ENCODE measurements at regions not wholly inside any gene's neighbourhood (a gene's known extent, or its start where the extent isn't known, plus 50 kb on each side); places are given as distances from the start of the nearest gene placed in this dataset.
"Not testable (repeated sequence)": the region's sequence is repeated elsewhere in the genome, so short reads cannot be mapped to it uniquely, and the experiment has no call there.

DNA sequence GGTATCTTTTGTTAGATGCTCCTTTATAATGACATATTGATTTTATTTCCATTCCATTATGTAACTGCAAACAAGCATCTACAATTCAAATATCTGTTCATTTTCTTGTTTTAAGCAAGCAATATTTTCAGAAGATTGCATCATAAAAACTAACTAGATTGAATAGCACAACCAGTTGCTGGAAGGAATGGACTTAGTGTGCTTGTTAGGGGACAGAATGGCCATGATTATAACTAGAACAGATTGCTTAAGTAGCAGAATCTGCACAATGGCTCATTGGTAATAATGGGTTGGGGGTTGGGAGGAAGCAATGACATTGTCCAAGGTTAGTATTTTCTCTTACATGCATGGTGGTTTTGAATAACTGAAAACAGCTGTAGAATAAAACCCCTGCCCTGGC lies 939.5 kb downstream of the SLC16A7 start:
- H3K27ac Mint-ChIP-seq = no peak overlapping the region
- peaks cover 3% of the 10 kb centered on the region for H3K9me3 Mint-ChIP-seq
- H3K4me3 Mint-ChIP-seq = no peak overlapping the region
- H3K36me3 Mint-ChIP-seq (ENCODE audit: low read depth) = no peaks in the 10 kb centered on the region
- no peaks in the 10 kb centered on the region for H3K27me3 Mint-ChIP-seq (ENCODE audit: low read depth)
- no peaks in the 10 kb centered on the region for H3K4me1 Mint-ChIP-seq (ENCODE audit: low read depth)

DNA sequence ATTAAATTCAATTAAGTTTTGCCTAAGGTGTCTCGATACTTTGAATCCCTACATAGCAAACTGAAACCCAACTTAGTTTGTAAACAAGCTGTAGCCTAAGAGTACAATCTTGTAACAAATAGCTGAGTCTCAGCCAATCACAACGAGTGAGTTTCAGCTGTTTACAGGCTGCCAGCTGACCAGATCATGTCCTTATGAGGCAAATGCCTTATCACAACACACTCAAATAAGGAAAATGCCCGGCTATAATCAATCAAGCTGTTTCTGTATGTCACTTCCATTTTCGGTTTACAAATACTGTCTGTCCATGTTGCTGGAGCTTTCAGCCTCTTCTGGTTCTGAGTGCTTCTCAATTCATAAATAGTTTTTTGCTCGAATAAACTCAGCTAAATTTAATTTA lies 943.8 kb downstream of the SLC16A7 start:
- H3K27ac Mint-ChIP-seq = no peak overlapping the region
- no peak overlapping the region for H3K4me3 Mint-ChIP-seq
- no peaks in the 10 kb centered on the region for H3K27me3 Mint-ChIP-seq (ENCODE audit: low read depth)
- H3K36me3 Mint-ChIP-seq (ENCODE audit: low read depth) = no peaks in the 10 kb centered on the region
- H3K4me1 Mint-ChIP-seq (ENCODE audit: low read depth) = no peaks in the 10 kb centered on the region
- H3K9me3 Mint-ChIP-seq = peaks cover 3% of the 10 kb centered on the region

DNA sequence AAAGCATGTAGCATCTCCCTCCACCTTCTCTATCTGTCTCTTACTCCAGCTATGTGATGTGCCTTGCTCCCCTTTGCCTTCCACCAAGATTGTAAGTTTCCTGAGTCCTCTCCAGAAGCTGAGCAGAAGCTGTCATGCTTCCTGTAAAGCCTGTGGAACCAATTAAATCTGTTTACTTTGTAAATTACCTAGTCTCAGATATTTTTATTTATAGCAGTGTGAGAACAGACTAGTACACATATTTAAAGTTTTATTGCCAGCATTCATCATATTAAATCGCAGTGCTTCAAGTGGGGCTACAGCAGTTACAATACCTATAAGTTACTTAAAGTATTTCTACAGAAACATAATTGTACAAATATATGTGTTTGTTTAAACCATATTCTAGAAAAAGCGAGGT lies 973.1 kb downstream of the SLC16A7 start:
- H3K27ac Mint-ChIP-seq = no peak overlapping the region
- H3K36me3 Mint-ChIP-seq (ENCODE audit: low read depth) = no peaks in the 10 kb centered on the region
- no peak overlapping the region for H3K4me3 Mint-ChIP-seq
- no peaks in the 10 kb centered on the region for H3K27me3 Mint-ChIP-seq (ENCODE audit: low read depth)
- no peaks in the 10 kb centered on the region for H3K4me1 Mint-ChIP-seq (ENCODE audit: low read depth)
- H3K9me3 Mint-ChIP-seq = peaks cover 7% of the 10 kb centered on the region

DNA sequence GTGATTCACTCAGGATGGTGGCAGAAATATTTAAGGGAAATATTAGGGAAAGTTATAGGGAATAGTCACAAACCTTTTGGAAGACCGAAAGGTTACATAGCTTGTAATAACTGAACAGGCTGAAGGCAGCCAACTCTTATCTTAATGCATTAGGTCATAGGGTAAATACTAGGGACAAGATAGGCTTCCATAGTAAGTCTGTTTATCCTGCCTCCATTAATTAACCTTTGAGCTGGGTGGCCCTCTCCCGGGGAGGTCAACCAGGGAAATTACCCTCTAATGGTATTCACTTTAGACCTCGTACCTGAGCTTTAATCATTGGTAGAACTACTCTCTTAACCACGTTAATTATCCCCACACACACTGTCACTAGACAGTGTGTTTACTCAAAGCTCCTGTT lies 981.8 kb downstream of the SLC16A7 start:
- H3K27ac Mint-ChIP-seq = no peak overlapping the region
- no peak overlapping the region for H3K4me3 Mint-ChIP-seq
- H3K36me3 Mint-ChIP-seq (ENCODE audit: low read depth) = no peaks in the 10 kb centered on the region
- no peaks in the 10 kb centered on the region for H3K4me1 Mint-ChIP-seq (ENCODE audit: low read depth)
- no peaks in the 10 kb centered on the region for H3K27me3 Mint-ChIP-seq (ENCODE audit: low read depth)
- no peaks in the 10 kb centered on the region for H3K9me3 Mint-ChIP-seq

DNA sequence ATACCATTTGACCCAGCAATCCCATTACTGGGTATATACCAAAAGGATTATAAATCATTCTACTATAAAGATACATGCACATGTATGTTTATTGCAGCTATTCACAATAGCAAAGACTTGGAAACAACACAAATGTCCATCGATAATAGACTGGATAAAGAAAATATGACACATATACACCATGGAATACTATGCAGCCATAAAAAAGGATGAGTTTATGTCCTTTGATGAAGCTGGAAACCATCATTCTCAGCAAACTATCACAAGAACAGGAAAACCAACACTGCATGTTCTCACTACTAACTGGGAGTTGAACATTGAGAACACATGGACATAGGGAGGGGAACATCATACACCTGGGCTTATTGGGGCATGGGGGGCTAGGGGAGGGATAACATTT lies 991.8 kb downstream of the SLC16A7 start:
- H3K9me3 Mint-ChIP-seq; H3K4me1 Mint-ChIP-seq (ENCODE audit: low read depth); H3K36me3 Mint-ChIP-seq (ENCODE audit: low read depth); H3K27me3 Mint-ChIP-seq (ENCODE audit: low read depth); H3K27ac Mint-ChIP-seq; H3K4me3 Mint-ChIP-seq: not testable (repeated sequence)

DNA sequence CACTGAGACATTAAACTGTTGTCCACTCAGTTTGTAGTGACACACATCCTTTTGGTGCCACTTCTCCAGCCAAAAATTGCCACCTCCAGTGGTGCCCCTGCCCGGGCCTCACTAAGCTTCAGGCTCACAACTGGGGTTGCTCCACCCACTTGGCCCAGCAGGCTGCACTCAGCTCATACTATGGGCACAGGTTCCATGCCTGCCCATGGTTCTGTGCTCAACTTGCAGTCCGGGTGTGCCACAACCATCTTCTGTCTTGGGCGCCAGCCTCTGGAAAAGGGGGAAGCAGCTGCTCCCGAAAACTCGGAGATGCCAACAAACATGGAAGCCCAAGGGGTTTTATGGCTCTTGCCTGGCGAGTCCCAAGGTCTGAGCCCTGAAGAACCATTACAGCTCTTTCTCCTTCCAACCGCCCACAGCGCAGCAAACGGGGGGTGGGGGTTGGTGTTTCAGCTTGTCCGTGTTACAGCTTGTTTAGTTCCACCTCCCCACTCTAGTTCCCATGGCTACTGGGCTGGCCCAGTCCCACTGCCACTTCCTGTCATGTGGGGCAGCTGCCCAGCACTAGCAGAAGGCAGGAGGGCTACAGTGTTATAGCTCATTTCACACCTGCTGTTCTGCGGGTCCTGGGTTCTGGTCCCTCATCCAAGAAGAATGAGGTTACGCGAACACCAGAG lies 998.3 kb downstream of the SLC16A7 start:
- Mint-ChIP-seq H3K4me3 (no peak overlapping the region), H3K27ac (no peak overlapping the region), H3K27me3 (ENCODE audit: low read depth) (no peaks in the 10 kb centered on the region), H3K4me1 (ENCODE audit: low read depth) (no peaks in the 10 kb centered on the region), H3K9me3 (peaks cover 16% of the 10 kb centered on the region), H3K36me3 (ENCODE audit: low read depth) (no peaks in the 10 kb centered on the region)

DNA sequence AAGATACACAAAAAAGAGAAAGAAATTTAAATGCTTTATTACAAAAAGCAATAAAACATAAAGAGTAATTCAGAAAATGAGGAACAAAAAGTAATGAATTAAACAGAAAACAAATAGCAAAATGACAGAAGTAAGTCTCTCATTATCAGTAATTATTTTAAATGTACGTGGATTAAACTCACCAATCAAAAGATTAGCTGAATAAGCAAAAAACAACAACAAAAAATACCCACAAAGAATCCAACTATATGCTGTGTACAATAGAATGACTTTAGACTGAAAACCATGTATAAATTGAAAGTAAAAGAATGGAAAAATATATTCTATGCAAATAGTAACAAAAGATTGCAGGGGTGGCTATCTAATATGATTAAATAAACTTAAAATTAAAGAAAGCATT lies 1006.8 kb downstream of the SLC16A7 start:
- no peaks in the 10 kb centered on the region for H3K27me3 Mint-ChIP-seq (ENCODE audit: low read depth)
- no peaks in the 10 kb centered on the region for H3K4me1 Mint-ChIP-seq (ENCODE audit: low read depth)
- H3K27ac Mint-ChIP-seq = no peak overlapping the region
- H3K9me3 Mint-ChIP-seq = peaks cover 19% of the 10 kb centered on the region
- no peak overlapping the region for H3K4me3 Mint-ChIP-seq
- H3K36me3 Mint-ChIP-seq (ENCODE audit: low read depth) = no peaks in the 10 kb centered on the region

DNA sequence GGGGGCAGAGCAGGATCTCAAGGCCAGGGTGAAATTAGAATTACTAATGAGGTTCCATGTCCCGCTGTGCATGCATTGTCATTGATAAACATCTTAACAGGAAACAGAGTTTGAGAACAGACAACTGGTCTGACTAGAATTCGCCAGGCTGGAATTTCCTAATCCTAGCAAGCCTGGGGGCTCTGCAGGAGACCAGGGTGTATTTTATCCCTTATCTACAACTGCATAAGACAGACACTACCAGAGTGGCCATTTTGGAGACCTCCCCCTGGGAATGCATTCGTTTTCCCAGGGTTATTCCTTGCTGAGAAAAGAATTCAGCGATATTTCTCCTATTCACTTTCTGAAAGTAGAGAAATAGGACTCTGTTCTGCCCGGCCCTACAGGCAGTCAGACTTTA lies 1007.6 kb downstream of the SLC16A7 start:
- H3K27ac Mint-ChIP-seq; H3K4me3 Mint-ChIP-seq; H3K4me1 Mint-ChIP-seq (ENCODE audit: low read depth); H3K36me3 Mint-ChIP-seq (ENCODE audit: low read depth); H3K27me3 Mint-ChIP-seq (ENCODE audit: low read depth): not testable (repeated sequence)
- H3K9me3 Mint-ChIP-seq = peaks cover 19% of the 10 kb centered on the region

DNA sequence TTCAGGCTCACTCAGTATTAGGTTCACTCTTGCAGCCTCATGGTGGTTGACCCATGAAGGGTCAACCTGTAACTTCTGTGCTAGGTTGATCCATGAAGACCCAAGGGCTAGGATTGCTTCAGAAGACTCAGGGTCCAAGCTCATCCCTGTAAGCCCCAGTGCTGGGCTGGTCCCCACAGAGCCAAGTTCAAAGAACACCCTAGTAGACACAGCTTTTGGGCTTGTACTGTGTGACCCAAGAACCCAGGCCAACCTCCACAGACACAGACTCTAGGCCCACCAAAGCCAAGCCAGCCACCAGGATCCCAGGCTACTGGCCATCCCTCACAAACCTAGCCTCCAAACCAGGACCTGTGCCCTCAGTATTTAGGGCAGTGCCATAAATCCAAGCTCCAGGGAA lies 1020.6 kb downstream of the SLC16A7 start:
- Mint-ChIP-seq H3K27me3 (ENCODE audit: low read depth) (no peaks in the 10 kb centered on the region), H3K4me1 (ENCODE audit: low read depth) (no peaks in the 10 kb centered on the region), H3K4me3 (no peak overlapping the region), H3K9me3 (peaks cover 34% of the 10 kb centered on the region), H3K36me3 (ENCODE audit: low read depth) (no peaks in the 10 kb centered on the region), H3K27ac (no peak overlapping the region)

DNA sequence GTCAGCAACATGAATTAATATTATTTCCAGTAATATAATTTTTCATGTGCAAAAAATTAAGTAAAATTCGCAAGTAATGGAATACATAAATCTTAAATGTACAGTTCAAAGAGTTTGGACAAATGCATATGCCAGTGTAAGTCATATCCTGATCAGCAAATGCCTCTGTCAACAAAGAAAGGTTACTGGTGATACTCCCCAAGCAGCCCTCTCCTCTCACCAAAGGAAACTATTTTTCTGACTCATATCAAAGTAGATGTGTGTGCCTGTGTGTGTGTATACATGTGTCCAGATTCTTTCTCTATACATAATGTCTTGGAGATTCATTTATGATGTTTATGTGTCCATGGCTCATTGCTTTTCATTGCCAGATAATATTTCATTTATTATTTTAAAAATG lies 1035.0 kb downstream of the SLC16A7 start:
- no peaks in the 10 kb centered on the region for H3K27me3 Mint-ChIP-seq (ENCODE audit: low read depth)
- no peaks in the 10 kb centered on the region for H3K4me1 Mint-ChIP-seq (ENCODE audit: low read depth)
- no peak overlapping the region for H3K27ac Mint-ChIP-seq
- no peak overlapping the region for H3K4me3 Mint-ChIP-seq
- no peaks in the 10 kb centered on the region for H3K9me3 Mint-ChIP-seq
- no peaks in the 10 kb centered on the region for H3K36me3 Mint-ChIP-seq (ENCODE audit: low read depth)

DNA sequence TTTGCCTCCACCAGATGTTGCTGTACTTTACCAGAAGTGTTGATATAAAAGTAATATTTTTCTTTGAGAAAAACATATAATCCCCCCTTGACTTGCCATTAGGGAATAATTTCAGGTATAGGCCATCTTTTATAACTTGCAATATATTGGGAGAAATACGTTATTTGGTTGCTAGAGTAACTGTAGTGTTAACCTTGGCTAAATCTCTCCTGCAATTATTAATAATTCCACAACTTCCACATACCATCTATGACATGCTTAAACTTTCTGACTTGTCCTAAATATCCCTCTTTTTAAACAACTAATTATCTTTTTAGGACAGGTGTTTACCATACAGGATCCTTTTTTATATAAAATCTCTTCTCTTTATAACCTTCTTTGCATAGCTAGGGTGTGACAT lies 1048.2 kb downstream of the SLC16A7 start:
- Mint-ChIP-seq H3K4me1 (ENCODE audit: low read depth) (no peaks in the 10 kb centered on the region), H3K27me3 (ENCODE audit: low read depth) (no peaks in the 10 kb centered on the region), H3K27ac (no peak overlapping the region), H3K36me3 (ENCODE audit: low read depth) (no peaks in the 10 kb centered on the region), H3K4me3 (no peak overlapping the region), H3K9me3 (peaks cover 16% of the 10 kb centered on the region)

DNA sequence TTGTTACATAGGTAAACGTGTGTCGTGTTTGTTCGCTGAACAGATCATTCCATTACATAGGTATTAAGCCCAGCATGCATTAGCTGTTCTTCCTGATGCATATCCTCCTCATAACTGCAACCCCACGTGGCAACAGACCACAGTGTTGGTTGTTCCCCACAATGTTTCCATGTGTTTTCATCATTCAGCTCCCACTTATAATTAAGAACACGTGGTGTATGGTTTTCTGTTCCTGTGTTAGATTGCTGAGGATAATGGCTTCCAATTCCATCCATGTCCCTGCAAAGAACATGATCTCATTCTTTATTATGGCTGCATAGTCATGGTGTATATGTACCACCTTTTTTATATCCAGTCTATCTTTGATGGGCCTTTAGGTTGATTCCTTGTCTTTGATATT lies 1071.1 kb downstream of the SLC16A7 start:
- Mint-ChIP-seq H3K27me3 (ENCODE audit: low read depth) (no peaks in the 10 kb centered on the region), H3K27ac (no peak overlapping the region), H3K4me1 (ENCODE audit: low read depth) (no peaks in the 10 kb centered on the region), H3K4me3 (no peak overlapping the region), H3K9me3 (peaks cover 25% of the 10 kb centered on the region), H3K36me3 (ENCODE audit: low read depth) (no peaks in the 10 kb centered on the region)

DNA sequence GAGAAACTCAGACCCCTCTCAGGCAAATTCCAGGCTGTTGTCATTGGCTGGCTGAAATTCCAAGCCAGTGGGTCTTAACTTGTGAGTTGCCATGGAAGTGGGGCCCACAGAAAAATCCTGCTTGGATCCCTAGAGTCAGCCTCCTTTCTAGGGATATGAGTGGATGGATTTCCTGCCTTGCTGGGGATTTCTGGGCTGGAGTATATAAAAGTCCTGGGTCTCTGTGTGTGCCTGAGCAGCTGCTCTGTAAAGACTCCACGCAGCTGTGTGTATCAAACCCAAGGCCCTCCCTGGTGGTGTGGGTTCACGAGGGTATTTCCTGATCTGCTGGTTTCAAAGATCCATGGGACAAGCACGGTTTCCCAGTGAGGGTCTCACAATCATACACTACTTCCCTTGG lies 1077.1 kb downstream of the SLC16A7 start:
- H3K4me3 Mint-ChIP-seq = no peak overlapping the region
- no peak overlapping the region for H3K27ac Mint-ChIP-seq
- no peaks in the 10 kb centered on the region for H3K4me1 Mint-ChIP-seq (ENCODE audit: low read depth)
- peaks cover 25% of the 10 kb centered on the region for H3K9me3 Mint-ChIP-seq
- no peaks in the 10 kb centered on the region for H3K27me3 Mint-ChIP-seq (ENCODE audit: low read depth)
- no peaks in the 10 kb centered on the region for H3K36me3 Mint-ChIP-seq (ENCODE audit: low read depth)

DNA sequence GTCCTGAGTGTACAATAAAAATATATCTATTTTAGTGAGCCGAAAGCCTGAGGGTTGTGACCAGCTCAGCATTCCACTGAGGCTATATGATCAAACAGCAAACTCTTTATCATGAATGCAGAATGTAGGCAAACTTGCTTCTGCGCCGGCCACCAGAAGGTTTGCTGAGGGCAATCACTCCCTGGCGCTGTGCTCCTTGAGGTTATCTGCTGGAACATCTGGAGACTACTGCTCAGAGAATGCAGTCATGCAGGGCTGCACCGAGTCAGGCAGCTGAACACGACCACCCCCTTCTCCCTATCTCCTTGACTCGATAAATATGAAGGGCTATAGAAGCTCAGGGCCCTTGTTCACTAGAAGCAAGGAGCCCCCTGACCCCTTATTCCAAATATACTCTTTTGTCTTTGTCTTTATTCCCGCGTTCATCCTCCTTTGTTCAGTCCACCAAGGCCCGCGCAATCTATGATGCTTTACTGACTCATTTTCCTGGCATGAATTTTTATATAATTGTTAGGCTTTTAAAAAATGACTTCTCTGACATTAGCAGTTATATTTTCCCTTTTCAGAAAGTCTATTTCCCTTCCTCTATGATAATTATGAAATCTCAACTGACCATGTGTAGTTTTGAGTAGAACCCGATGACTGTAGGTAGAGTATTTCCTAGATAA lies 1089.3 kb downstream of the SLC16A7 start:
- H3K4me1 Mint-ChIP-seq (ENCODE audit: low read depth) = no peaks in the 10 kb centered on the region
- H3K36me3 Mint-ChIP-seq (ENCODE audit: low read depth) = no peaks in the 10 kb centered on the region
- peaks cover under 1% of the 10 kb centered on the region for H3K9me3 Mint-ChIP-seq
- H3K4me3 Mint-ChIP-seq = no peak overlapping the region
- no peak overlapping the region for H3K27ac Mint-ChIP-seq
- H3K27me3 Mint-ChIP-seq (ENCODE audit: low read depth) = no peaks in the 10 kb centered on the region

DNA sequence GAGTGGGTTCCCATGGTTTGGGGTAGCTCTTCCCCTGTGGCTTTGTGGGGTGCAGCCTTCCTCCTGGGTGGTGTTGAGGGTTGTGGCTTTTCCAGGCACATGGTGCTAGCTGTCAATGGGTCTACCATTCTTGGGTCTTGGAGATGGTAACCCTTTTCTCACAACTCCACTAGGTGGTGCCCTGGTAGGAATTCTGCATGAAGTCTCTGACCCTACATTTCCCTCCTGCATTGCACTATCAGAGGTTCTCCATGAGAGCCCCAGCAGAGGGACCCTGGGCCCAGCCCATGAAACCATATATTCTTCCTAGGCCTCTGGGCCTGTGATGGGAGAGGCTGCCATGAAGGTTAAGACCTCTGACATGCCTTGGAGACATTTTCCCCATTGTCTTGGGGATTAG lies 1093.3 kb downstream of the SLC16A7 start:
- H3K36me3 Mint-ChIP-seq (ENCODE audit: low read depth) = no peaks in the 10 kb centered on the region
- no peak overlapping the region for H3K4me3 Mint-ChIP-seq
- H3K27me3 Mint-ChIP-seq (ENCODE audit: low read depth) = no peaks in the 10 kb centered on the region
- no peaks in the 10 kb centered on the region for H3K4me1 Mint-ChIP-seq (ENCODE audit: low read depth)
- no peak overlapping the region for H3K27ac Mint-ChIP-seq
- no peaks in the 10 kb centered on the region for H3K9me3 Mint-ChIP-seq
